Uterus (tissue), 3 donors: ENCODE measurements at regions not wholly inside any gene's neighbourhood (a gene's known extent, or its start where the extent isn't known, plus 50 kb on each side); places are given as distances from the start of the nearest gene placed in this dataset.

Experiments
- DNase-seq, 2 donors: peaks; one replicate each; pipeline ENCODE4 v3.0.0-alpha.2; 2019 to 2020
- H3K27ac ChIP-seq, 2 donors: fragments of 200-600 bp; sonication (generic); 1 replicate in 1 of 2; 2 replicates in 1 of 2; pipeline ENCODE4 v1.5.1; 2016 to 2018
- H3K27me3 ChIP-seq, 2 donors: fragments of 200-600 bp; sonication (generic); one replicate each; pipeline ENCODE4 v1.5.1; 2018 to 2019; ENCODE audit warnings: control low read depth in 1 of 2
- H3K36me3 ChIP-seq, 2 donors: fragments of 200-600 bp; sonication (generic); one replicate each; pipeline ENCODE4 v1.5.1; 2019; ENCODE audit warnings: control low read depth in 1 of 2
- H3K4me1 ChIP-seq, 2 donors: fragments of 200-600 bp; sonication (generic); one replicate each; pipeline ENCODE4 v1.5.1; 2018 to 2019; ENCODE audit warnings: control low read depth in 1 of 2
- H3K4me3 ChIP-seq, 2 donors: fragments of 200-600 bp; sonication (generic); 1 replicate in 1 of 2; 2 replicates in 1 of 2; pipeline ENCODE4 v1.5.1; 2018 to 2019; ENCODE audit warnings: mild to moderate bottlenecking in 1 of 2
- H3K9me3 ChIP-seq, 2 donors: fragments of 200-600 bp; sonication (generic); one replicate each; pipeline ENCODE4 v1.5.1; 2019; ENCODE audit warnings: control low read depth in 1 of 2
- POLR2A ChIP-seq, 2 donors: fragments of 450-650 bp; IDR thresholded peaks; one replicate each; pipeline ENCODE4 v1.6.1; 2016; ENCODE audit warnings: antibody characterized with exemption in 2 of 2, mild to moderate bottlenecking in 1 of 2, moderate library complexity in 1 of 2
- intact Hi-C: fragments of 100-400 bp; cut with DNase I; formaldehyde crosslinking; loops from one replicate; pipeline ENCODE4 v1.15.1; 2023; ENCODE audit warnings: low total_unique reads
- TF ChIP-seq, protein P1 (sequence below), 4 experiments: fragments of 200-600 bp in 2 of 4; fragments of 450-650 bp in 2 of 4; sonication (generic) in 2 of 4; IDR thresholded peaks; one replicate each; pipeline ENCODE4 v1.5.1; 2016 to 2019; ENCODE audit warnings: antibody characterized with exemption in 4 of 4, mild to moderate bottlenecking in 2 of 4, moderate library complexity in 1 of 4
- donor health status: DM: yes; HTN: yes; CAD: no.

DNA sequence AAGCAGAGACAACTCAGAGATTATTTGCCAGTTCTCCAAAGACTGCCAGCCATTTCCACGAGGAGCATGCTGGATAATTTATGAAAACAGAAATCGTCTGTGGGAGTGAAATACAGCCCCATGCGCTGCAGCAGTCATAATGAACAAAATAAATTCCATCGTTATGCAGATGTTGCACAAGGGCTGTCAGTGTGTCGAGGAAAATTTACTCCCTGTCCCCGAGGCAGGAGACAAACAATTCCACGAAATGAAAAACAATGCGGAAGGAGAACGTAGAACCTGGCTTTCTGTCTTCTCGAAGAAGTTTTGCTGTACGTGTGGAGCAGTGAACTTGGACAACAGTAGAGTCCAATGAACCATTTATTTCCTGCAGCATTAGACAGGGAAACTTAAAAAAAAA lies 399.4 kb downstream of the CD83 start:
- peak; percentile 35 to 53 for DNase-seq
- H3K36me3 ChIP-seq: no peaks in the 10 kb centered on the region
- intact Hi-C loops: no loop called here
- TF ChIP-seq, protein P1, sequence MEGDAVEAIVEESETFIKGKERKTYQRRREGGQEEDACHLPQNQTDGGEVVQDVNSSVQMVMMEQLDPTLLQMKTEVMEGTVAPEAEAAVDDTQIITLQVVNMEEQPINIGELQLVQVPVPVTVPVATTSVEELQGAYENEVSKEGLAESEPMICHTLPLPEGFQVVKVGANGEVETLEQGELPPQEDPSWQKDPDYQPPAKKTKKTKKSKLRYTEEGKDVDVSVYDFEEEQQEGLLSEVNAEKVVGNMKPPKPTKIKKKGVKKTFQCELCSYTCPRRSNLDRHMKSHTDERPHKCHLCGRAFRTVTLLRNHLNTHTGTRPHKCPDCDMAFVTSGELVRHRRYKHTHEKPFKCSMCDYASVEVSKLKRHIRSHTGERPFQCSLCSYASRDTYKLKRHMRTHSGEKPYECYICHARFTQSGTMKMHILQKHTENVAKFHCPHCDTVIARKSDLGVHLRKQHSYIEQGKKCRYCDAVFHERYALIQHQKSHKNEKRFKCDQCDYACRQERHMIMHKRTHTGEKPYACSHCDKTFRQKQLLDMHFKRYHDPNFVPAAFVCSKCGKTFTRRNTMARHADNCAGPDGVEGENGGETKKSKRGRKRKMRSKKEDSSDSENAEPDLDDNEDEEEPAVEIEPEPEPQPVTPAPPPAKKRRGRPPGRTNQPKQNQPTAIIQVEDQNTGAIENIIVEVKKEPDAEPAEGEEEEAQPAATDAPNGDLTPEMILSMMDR (IDR thresholded peaks at IDR 0.05): no peak
- TF ChIP-seq POLR2A (IDR thresholded peaks at IDR 0.05): no peak
- peaks cover 0 to 3% of the 10 kb centered on the region in 2 donors for H3K4me1 ChIP-seq
- H3K4me3 ChIP-seq: no peak overlapping the region
- no peaks in the 10 kb centered on the region for H3K27me3 ChIP-seq
- H3K27ac ChIP-seq: peak overlapping the region; percentile 36 to 59
- H3K9me3 ChIP-seq: no peaks in the 10 kb centered on the region

DNA sequence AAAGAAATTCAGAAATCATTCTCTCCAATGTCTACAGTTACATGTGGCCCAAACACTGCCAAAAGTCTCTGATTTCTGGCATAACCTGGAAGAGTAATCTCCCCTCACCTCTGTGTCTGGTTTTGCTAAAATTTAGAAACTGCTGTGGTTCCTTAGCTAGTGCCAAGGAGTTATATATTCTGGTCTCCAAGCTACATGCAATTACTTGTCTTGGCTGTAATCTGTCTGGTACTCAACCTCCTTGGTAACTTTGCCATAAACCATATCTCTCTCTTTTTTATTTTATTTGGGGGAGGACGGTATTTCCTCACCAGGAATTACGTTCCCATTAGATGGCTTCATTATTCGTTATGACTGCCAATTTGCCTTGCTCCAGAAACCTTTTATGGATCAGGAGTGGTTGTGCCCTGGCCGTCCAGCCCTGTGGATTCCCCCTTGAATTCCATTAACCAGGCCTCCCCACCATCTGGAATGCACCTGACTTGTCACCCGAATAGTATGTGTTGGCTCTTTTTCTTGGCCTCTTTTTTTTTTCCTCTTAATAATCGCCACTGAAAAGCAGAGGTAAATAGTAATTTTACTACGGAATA lies 400.0 kb downstream of the CD83 start:
- no peak overlapping the region for H3K4me3 ChIP-seq
- DNase-seq: peak; percentile 23 to 41

DNA sequence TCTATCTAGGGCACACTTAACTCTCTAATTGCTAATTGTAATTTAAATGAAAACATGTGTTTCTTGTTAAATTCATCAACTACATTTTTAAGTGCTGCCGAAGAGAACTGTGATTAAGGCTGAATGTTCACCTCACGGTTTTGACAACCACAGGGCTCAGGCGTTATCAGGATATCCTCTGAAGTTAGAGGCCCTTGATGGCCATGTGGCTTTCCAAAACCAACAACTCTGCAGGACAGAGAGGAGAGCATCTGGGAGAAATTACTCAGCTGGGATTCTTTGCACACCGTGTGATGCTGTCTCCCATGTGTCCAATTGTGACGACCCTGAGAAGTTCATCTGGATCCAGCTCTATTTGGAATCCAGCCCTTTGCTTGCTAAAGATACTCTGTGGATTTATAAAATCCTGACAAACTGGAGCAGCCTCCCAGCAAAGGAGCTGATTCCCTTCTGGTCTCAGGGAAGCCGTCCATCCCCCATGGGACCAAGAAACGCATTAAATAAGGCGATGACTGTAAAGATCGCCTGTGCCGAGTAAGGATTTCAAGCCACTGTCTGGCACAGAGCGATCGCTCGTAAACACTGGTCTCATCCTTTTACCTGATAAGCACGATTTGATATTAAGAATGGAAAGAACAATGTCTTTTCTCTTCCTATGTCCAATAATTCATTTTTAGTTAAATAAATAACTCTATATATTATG lies 401.1 kb downstream of the CD83 start:
- Histone ChIP-seq H3K27me3 (no peaks in the 10 kb centered on the region), H3K27ac (no peak overlapping the region), H3K36me3 (no peaks in the 10 kb centered on the region), H3K9me3 (no peaks in the 10 kb centered on the region), H3K4me1 (peaks cover 0 to 3% of the 10 kb centered on the region in 2 donors), H3K4me3 (no peak overlapping the region)
- no peak for TF ChIP-seq POLR2A (IDR thresholded peaks at IDR 0.05)
- TF ChIP-seq, protein P1 (IDR thresholded peaks at IDR 0.05): no peak
- intact Hi-C loops: no loop called here
- DNase-seq: peak; percentile 19 to 26

More for the DNA sequence above, 400.0 kb downstream of the CD83 start:
- peaks cover 0 to 3% of the 10 kb centered on the region in 2 donors for H3K4me1 ChIP-seq
- intact Hi-C loops: no loop called here
- H3K9me3 ChIP-seq: no peaks in the 10 kb centered on the region
- TF ChIP-seq, protein P1 (IDR thresholded peaks at IDR 0.05): no peak
- TF ChIP-seq POLR2A (IDR thresholded peaks at IDR 0.05): no peak
- peak overlapping the region; percentile 36 to 59 for H3K27ac ChIP-seq
- no peaks in the 10 kb centered on the region for H3K27me3 ChIP-seq
- no peaks in the 10 kb centered on the region for H3K36me3 ChIP-seq

DNA sequence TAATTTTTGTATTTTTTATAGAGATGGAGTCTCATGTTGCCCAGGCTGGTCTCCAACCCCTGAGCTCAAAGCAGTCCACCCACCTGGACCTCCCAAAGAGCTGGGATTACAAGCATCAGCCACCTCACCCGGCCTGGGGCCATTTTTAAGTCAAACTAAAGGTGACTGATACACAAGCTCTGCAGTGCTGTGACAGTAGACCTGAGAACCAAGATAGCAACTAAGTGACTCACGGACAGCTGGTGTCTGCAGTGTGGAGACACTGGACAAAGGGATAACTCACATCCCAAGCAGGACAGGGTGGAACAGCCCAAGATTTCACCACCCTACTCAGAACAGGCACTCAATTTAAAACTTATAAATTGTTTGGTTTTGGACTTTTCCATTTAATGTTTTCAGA lies 402.5 kb downstream of the CD83 start:
- TF ChIP-seq, protein P1 (IDR thresholded peaks at IDR 0.05): no peak
- no peak for TF ChIP-seq POLR2A (IDR thresholded peaks at IDR 0.05)
- intact Hi-C loops: no loop called here
- no peak overlapping the region for H3K27ac ChIP-seq
- no peaks in the 10 kb centered on the region for H3K9me3 ChIP-seq
- H3K36me3 ChIP-seq: no peaks in the 10 kb centered on the region
- H3K27me3 ChIP-seq: no peaks in the 10 kb centered on the region
- no peak overlapping the region for H3K4me3 ChIP-seq
- peaks cover 0 to 3% of the 10 kb centered on the region in 2 donors for H3K4me1 ChIP-seq
- DNase-seq: no peak

DNA sequence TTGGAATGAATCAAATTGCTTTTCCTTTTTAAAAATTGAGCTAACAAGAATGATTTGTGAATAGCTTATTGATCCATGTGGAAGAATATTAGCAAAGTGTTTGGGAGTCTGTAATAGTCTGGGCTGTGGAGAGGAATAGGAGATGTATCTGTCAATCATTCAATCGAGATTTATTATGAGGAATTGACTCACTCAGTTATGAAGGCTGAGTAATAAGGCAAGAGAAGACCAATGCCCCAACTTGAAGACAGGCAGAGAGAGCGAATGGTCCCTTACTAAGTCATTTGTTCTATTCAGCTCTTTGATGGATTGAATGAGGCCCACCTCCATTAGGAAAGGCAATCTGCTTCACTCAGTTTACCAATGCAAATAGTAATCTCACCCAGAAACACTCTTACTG lies 403.0 kb downstream of the CD83 start:
- intact Hi-C loops: no loop called here
- no peaks in the 10 kb centered on the region for H3K27me3 ChIP-seq
- H3K27ac ChIP-seq: no peak overlapping the region
- H3K36me3 ChIP-seq: no peaks in the 10 kb centered on the region
- no peaks in the 10 kb centered on the region for H3K9me3 ChIP-seq
- TF ChIP-seq, protein P1 (IDR thresholded peaks at IDR 0.05): no peak
- no peak for TF ChIP-seq POLR2A (IDR thresholded peaks at IDR 0.05)
- H3K4me1 ChIP-seq: peaks cover 0 to 3% of the 10 kb centered on the region in 2 donors
- no peak for DNase-seq
- no peak overlapping the region for H3K4me3 ChIP-seq
